ENCODE measurements at regions not wholly inside any gene's neighbourhood (a gene's known extent, or its start where the extent isn't known, plus 50 kb on each side); places are given as distances from the start of the nearest gene placed in this dataset.

GRCh38 chr4:3838437-3839380 lies 72.5 kb downstream of the ADRA2C start:
- TF ChIP-seq, protein P1, sequence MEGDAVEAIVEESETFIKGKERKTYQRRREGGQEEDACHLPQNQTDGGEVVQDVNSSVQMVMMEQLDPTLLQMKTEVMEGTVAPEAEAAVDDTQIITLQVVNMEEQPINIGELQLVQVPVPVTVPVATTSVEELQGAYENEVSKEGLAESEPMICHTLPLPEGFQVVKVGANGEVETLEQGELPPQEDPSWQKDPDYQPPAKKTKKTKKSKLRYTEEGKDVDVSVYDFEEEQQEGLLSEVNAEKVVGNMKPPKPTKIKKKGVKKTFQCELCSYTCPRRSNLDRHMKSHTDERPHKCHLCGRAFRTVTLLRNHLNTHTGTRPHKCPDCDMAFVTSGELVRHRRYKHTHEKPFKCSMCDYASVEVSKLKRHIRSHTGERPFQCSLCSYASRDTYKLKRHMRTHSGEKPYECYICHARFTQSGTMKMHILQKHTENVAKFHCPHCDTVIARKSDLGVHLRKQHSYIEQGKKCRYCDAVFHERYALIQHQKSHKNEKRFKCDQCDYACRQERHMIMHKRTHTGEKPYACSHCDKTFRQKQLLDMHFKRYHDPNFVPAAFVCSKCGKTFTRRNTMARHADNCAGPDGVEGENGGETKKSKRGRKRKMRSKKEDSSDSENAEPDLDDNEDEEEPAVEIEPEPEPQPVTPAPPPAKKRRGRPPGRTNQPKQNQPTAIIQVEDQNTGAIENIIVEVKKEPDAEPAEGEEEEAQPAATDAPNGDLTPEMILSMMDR (IDR thresholded peaks at IDR 0.05) = no peak
- TF ChIP-seq POLR2A (IDR thresholded peaks at IDR 0.05) = no peak
